ENCODE measurements at regions not wholly inside any gene's neighbourhood (a gene's known extent, or its start where the extent isn't known, plus 50 kb on each side); places are given as distances from the start of the nearest gene placed in this dataset.
"Not testable (repeated sequence)": the region's sequence is repeated elsewhere in the genome, so short reads cannot be mapped to it uniquely, and the experiment has no call there.

DNA sequence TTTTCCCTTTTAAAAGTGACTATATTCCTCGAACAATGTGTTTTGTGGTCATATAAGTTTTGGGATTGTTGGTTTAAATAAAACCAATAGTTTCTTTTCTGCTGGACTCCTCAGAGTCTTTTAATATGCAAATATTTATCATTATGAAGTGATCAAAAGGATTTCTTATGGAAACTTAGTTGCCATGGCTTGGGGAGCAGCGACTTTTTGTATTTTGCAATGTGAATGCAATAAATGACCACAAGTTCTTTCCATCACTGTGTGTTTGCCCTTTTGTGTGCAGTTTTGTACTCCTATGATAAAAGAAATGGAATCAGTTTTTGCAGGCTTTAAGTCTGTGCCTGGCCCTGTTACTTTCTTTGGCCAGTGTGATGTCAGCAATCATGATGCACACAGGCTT lies 68.5 kb upstream of the NUDT6 start:
- TF ChIP-seq, protein P1, sequence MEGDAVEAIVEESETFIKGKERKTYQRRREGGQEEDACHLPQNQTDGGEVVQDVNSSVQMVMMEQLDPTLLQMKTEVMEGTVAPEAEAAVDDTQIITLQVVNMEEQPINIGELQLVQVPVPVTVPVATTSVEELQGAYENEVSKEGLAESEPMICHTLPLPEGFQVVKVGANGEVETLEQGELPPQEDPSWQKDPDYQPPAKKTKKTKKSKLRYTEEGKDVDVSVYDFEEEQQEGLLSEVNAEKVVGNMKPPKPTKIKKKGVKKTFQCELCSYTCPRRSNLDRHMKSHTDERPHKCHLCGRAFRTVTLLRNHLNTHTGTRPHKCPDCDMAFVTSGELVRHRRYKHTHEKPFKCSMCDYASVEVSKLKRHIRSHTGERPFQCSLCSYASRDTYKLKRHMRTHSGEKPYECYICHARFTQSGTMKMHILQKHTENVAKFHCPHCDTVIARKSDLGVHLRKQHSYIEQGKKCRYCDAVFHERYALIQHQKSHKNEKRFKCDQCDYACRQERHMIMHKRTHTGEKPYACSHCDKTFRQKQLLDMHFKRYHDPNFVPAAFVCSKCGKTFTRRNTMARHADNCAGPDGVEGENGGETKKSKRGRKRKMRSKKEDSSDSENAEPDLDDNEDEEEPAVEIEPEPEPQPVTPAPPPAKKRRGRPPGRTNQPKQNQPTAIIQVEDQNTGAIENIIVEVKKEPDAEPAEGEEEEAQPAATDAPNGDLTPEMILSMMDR (IDR thresholded peaks at IDR 0.05; ENCODE audit: borderline replicate concordance, insufficient read depth, low read depth, low read length) = no peak
- H3K4me3 ChIP-seq (ENCODE audit: low read depth, low read length) = no peak overlapping the region

DNA sequence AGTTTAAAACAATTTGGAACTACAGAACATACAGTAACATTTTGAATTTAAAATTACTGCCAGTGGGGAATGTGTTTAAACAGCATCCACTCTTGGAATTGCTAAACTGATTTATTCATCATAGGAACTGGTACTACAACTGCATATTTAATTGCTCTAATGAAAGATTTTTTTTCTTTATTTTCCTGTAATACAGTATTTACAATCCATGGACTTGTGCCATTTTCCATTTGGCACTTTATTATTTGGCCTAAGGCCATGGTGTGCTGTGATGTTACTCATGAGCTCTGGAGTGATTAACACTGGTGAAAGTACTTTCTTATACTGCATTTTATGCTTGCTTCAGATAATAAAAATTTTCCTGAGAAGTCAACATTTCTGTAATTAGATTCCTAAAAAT lies 69.7 kb upstream of the NUDT6 start:
- no peak overlapping the region for H3K4me3 ChIP-seq (ENCODE audit: low read depth, low read length)
- TF ChIP-seq, protein P1 (IDR thresholded peaks at IDR 0.05; ENCODE audit: borderline replicate concordance, insufficient read depth, low read depth, low read length) = no peak

DNA sequence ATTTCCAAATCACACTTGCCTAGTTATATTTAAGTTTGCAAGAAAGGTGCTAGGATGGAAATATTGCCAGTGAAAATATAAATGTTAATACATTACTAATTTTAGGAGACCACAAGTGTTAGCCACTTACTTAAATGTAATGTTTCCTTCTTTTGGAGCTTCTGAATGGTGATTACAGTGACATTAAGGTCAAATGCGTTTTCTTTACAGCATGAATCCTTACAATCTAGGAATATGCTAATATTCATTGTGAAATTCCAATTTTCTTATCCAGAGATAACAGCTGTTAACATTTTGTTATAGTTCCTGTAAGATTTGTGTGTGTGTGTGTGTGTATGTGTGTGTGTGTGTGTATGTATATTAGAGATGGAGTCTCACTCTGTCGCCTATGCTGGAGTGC lies 70.2 kb upstream of the NUDT6 start:
- no peak overlapping the region for H3K4me3 ChIP-seq (ENCODE audit: low read depth, low read length)
- TF ChIP-seq, protein P1 (IDR thresholded peaks at IDR 0.05; ENCODE audit: borderline replicate concordance, insufficient read depth, low read depth, low read length) = no peak

DNA sequence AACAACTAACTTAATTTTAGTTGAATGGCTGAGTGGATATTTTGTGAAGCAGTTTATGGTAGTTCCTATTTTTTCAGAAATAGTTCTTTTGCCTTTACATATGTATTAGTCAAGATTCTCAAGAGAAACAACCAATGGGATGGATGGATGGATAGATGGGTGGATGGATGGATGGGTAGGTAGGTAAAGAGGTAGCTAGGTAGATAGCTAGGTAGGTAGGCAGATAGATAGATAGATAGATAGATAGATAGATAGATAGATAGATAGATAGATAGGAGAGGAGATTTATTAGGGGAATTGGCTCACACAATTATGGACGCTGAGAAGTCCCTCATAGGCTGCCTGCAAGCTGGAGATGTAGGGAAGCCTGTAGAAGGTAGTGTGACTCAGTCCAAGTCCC lies 74.0 kb upstream of the NUDT6 start:
- H3K4me3 ChIP-seq (ENCODE audit: low read depth, low read length) = no peak overlapping the region
- TF ChIP-seq, protein P1 (IDR thresholded peaks at IDR 0.05; ENCODE audit: borderline replicate concordance, insufficient read depth, low read depth, low read length) = no peak

DNA sequence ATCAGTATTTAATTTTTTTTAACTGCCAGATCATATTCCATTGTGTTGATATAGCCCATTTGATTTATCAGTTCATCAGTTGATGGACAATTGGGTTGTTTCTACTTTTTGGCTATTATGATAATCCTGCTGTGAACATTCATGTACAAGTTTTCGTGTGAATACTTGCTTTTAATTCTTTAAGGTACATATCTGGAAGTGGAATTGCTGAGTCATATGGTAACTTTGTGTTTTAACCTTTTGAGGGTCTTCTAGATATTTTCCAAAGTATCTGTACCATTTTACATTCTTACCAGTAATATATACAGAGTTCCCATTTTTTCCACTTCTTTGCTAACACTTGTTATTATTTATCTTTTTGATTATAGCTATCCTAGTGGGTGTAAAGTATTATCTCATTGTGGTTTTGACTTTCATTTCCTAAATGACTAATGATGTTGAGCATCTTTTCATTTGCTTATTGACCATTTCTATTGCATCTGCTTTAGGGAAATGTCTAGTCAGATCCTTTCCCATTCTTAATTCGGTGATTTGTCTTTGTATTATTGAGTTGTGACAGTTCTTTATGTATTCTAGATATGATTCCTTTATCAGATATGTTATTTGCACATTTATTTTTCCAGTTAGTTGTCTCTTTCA lies 75.2 kb upstream of the NUDT6 start:
- H3K4me3 ChIP-seq (ENCODE audit: low read depth, low read length) = no peak overlapping the region
- TF ChIP-seq, protein P1 (IDR thresholded peaks at IDR 0.05; ENCODE audit: borderline replicate concordance, insufficient read depth, low read depth, low read length) = no peak

DNA sequence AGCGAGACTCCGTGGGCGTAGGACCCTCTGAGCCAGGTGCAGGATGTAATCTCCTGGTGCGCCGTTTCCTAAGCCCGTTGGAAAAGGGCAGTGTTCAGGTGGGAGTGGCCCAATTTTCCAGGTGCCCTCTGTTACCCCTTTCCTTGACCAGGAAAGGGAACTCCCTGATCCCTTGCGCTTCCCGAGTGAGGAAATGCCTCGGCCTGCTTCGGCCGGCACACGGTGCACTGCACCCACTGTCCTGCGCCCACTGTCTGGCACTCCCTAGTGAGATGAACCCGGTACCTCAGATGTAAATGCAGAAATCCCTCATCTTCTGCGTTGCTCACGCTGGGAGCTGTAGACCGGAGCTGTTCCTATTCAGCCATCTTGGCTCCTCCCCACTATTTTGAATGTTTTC lies 81.7 kb upstream of the NUDT6 start:
- not testable (repeated sequence) for H3K4me3 ChIP-seq (ENCODE audit: low read depth, low read length)

DNA sequence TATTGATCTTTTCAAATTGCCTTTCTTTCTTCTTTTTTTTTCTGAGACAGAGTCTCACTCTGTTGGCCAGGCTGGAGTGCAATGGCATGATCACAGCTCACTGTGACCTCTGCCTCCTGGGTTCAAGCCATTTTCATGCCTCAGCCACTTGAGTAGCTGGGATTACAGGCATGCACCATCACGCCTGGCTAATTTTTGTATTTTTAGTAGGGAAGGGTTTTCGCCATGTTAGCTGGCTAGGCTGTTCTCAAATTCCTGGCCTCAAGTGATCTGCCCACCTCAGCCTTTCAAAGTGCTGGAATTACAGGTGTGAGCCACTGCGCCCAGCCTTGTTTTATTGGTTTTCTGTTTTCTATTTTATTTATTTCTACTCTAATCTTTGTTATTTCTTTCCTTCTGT lies 82.7 kb upstream of the NUDT6 start:
- H3K4me3 ChIP-seq (ENCODE audit: low read depth, low read length) = not testable (repeated sequence)

DNA sequence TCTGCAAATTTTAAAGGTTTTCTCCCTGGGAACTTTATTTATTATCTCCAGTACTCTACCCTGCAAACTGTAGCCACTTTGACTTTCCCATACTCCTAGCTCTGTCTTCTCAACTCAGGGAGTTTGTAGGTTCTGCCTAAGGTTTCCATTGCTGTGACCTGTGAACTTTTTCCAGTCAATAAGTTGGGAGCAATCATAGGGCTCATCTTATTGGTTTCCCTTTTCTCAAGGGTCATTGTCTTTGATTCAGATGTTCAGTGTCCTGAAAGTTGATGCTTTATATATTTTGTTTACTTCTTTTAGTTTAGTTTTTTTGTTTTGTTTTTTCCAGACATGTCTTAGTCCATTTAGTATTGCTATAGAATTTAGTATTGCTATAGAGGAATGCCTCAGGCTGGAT lies 85.3 kb upstream of the NUDT6 start:
- TF ChIP-seq, protein P1 (IDR thresholded peaks at IDR 0.05; ENCODE audit: borderline replicate concordance, insufficient read depth, low read depth, low read length) = no peak
- H3K4me3 ChIP-seq (ENCODE audit: low read depth, low read length) = no peak overlapping the region

DNA sequence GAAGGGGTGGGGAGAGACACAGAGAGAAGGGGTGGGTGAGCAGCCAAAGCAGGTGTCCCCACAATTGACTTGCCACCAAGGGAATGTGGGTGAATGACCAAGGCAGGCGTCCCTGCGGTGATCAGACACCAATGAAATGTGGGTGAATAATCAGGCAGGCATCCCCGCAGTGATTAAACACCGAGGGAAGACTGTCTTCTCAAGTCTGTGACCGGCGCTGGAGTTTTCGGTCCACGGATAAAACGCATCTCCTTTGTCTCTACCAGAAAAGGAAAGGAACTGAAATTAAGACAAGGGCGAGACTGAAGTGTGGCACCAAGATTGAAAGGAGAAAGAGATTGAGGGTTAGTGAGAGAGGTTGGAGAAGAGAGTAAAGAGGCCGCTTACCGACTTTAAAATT lies 90.0 kb upstream of the NUDT6 start:
- H3K4me3 ChIP-seq (ENCODE audit: low read depth, low read length) = not testable (repeated sequence)
